ENCODE measurements at regions not wholly inside any gene's neighbourhood (a gene's known extent, or its start where the extent isn't known, plus 50 kb on each side); places are given as distances from the start of the nearest gene placed in this dataset.

GRCh38 chr11:82384308-82384707, 349.4 kb downstream of the FAM181B start:
- TF ChIP-seq POLR2A (IDR thresholded peaks at IDR 0.05; ENCODE audit: low read depth, low read length), result no peak
- Histone ChIP-seq H3K79me1 (ENCODE audit: low read depth in 1 of 2, low read length in 2 of 2) (no peaks in the 10 kb centered on the region), H3K4me1 (ENCODE audit: control insufficient read depth, insufficient read depth, low read length) (no peaks in the 10 kb centered on the region), H3K27me3 (ENCODE audit: control insufficient read depth, insufficient read depth, low read length) (no peaks in the 10 kb centered on the region), H3K56ac (ENCODE audit: extremely low read depth, insufficient read depth, low read length) (no peak overlapping the region), H3K4me3 (ENCODE audit: insufficient read depth, low read depth, low read length) (no peak overlapping the region), H2AFZ (replicated peaks; ENCODE audit: low read length, poor library complexity) (no peak overlapping the region), H3K14ac (replicated peaks; ENCODE audit: low read depth, low read length) (no peak overlapping the region), H3K9me1 (ENCODE audit: insufficient read depth, low read length) (no peaks in the 10 kb centered on the region), H3K18ac (ENCODE audit: low read depth, low read length) (no peak overlapping the region), H3K9ac (ENCODE audit: low read depth, low read length) (no peak overlapping the region), H4K5ac (ENCODE audit: low read depth, low read length) (no peak overlapping the region), H2BK15ac (ENCODE audit: low read depth, low read length) (no peak overlapping the region), H2BK5ac (ENCODE audit: low read depth, low read length, poor library complexity, severe bottlenecking) (no peak overlapping the region), H2BK120ac (ENCODE audit: low read depth, low read length) (no peak overlapping the region), H2BK20ac (ENCODE audit: low read depth, low read length) (no peak overlapping the region), H3K36me3 (ENCODE audit: control insufficient read depth, insufficient read depth, low read length) (no peaks in the 10 kb centered on the region), H3K9me3 (ENCODE audit: control insufficient read depth, insufficient read depth, low read length) (0 out of 2 replicates have a peak, but pooled peaks cover 2% of the 10 kb centered on the region), H4K8ac (ENCODE audit: low read depth in 2 of 2, low read length in 2 of 2) (no peak overlapping the region), H3K4ac (ENCODE audit: low read depth, low read length) (no peak overlapping the region), H3K23ac (ENCODE audit: low read depth, low read length) (no peak overlapping the region), H4K91ac (ENCODE audit: insufficient read depth, low read depth, low read length) (no peak overlapping the region), H2AK5ac (ENCODE audit: low read depth, low read length) (no peak overlapping the region), H3K4me2 (ENCODE audit: low read depth, low read length) (no peak overlapping the region), H3K27ac (ENCODE audit: insufficient read depth, low read length) (no peak overlapping the region), H2AK9ac (replicated peaks; ENCODE audit: low read depth, low read length, poor library complexity) (no peak overlapping the region), H4K20me1 (ENCODE audit: insufficient read depth, low read length) (no peaks in the 10 kb centered on the region)
- ATAC-seq (ENCODE audit: low read depth) (no peak), DNase-seq (no peak)
- CTCF ChIA-PET, result no interaction called here
- in situ Hi-C loops (cut with MboI; ENCODE audit: low sequenced_read_pairs), result no loop called here
- no TSS peak for BruUV-seq (replicated peaks)
- no CpG with 5 or more reads among the region's 1 CpG for WGBS, 2 experiments (ENCODE audit: extremely low coverage in 2 of 2, insufficient read length in 1 of 2)
- dilution Hi-C loops (cut with HindIII; ENCODE audit: low sequenced_read_pairs, unreplicated experiment), result no loop called here
- intact Hi-C loops (cut with micrococcal nuclease), result no loop called here
- POLR2A ChIA-PET (ENCODE audit: unreplicated experiment), result no interaction called here
